ENCODE measurements at regions not wholly inside any gene's neighbourhood (a gene's known extent, or its start where the extent isn't known, plus 50 kb on each side); places are given as distances from the start of the nearest gene placed in this dataset.
"Not testable (repeated sequence)": the region's sequence is repeated elsewhere in the genome, so short reads cannot be mapped to it uniquely, and the experiment has no call there.

- TF ChIP-seq, protein P1, sequence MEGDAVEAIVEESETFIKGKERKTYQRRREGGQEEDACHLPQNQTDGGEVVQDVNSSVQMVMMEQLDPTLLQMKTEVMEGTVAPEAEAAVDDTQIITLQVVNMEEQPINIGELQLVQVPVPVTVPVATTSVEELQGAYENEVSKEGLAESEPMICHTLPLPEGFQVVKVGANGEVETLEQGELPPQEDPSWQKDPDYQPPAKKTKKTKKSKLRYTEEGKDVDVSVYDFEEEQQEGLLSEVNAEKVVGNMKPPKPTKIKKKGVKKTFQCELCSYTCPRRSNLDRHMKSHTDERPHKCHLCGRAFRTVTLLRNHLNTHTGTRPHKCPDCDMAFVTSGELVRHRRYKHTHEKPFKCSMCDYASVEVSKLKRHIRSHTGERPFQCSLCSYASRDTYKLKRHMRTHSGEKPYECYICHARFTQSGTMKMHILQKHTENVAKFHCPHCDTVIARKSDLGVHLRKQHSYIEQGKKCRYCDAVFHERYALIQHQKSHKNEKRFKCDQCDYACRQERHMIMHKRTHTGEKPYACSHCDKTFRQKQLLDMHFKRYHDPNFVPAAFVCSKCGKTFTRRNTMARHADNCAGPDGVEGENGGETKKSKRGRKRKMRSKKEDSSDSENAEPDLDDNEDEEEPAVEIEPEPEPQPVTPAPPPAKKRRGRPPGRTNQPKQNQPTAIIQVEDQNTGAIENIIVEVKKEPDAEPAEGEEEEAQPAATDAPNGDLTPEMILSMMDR (IDR thresholded peaks at IDR 0.05; ENCODE audit: control insufficient read depth, extremely low read depth, insufficient read depth), result no peak
- DNase-seq (ENCODE audit: low read depth), result no peak
- no peak overlapping the region for H3K4me3 ChIP-seq (ENCODE audit: low read depth, low read length)
Measured at GRCh38 chr5:50550993-50551392, 109.9 kb upstream of the EMB start.

- no peak for DNase-seq (ENCODE audit: low read depth)
- no peak overlapping the region for H3K4me3 ChIP-seq (ENCODE audit: low read depth, low read length)
- TF ChIP-seq, protein P1 (IDR thresholded peaks at IDR 0.05; ENCODE audit: control insufficient read depth, extremely low read depth, insufficient read depth), result no peak
Measured at GRCh38 chr5:50553560-50553984, 112.5 kb upstream of the EMB start.

GRCh38 chr5:50558640-50559039 lies 107.8 kb upstream of the PARP8 start:
- not testable (repeated sequence) for H3K4me3 ChIP-seq (ENCODE audit: low read depth, low read length); DNase-seq (ENCODE audit: low read depth)

- no peak for DNase-seq (ENCODE audit: low read depth)
- H3K4me3 ChIP-seq (ENCODE audit: low read depth, low read length), result no peak overlapping the region
- TF ChIP-seq, protein P1 (IDR thresholded peaks at IDR 0.05; ENCODE audit: control insufficient read depth, extremely low read depth, insufficient read depth), result no peak
Measured at GRCh38 chr5:50559955-50560354, 106.5 kb upstream of the PARP8 start.

- no peak overlapping the region for H3K4me3 ChIP-seq (ENCODE audit: low read depth, low read length)
- TF ChIP-seq, protein P1 (IDR thresholded peaks at IDR 0.05; ENCODE audit: control insufficient read depth, extremely low read depth, insufficient read depth), result no peak
- DNase-seq (ENCODE audit: low read depth), result peak; percentile 88
Measured at GRCh38 chr5:50562694-50563093, 103.7 kb upstream of the PARP8 start.

- peak; percentile 40 for DNase-seq (ENCODE audit: low read depth)
- no peak overlapping the region for H3K4me3 ChIP-seq (ENCODE audit: low read depth, low read length)
- TF ChIP-seq, protein P1 (IDR thresholded peaks at IDR 0.05; ENCODE audit: control insufficient read depth, extremely low read depth, insufficient read depth), result no peak
Measured at GRCh38 chr5:50564079-50564478, 102.4 kb upstream of the PARP8 start.

DNA sequence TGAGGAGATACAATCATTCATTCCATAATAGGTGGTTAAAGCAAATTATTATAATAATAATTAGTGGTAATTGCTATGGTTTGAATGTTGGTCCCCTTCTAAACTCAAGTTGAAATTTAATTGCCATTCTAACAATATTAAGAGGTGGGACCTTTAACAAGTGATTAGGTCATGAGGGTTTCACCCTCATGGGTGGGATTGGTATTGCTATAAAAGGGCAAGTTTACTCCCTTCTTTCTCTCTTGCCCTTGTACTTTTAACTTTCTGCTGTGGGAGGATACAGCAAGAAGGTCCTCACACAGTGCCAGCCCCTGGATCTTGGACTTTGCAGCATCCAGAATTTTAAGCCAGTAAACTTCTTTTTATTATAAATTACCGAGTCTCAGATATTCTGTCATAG lies 101.9 kb upstream of the PARP8 start:
- DNase-seq (ENCODE audit: low read depth), result no peak
- TF ChIP-seq, protein P1 (IDR thresholded peaks at IDR 0.05; ENCODE audit: control insufficient read depth, extremely low read depth, insufficient read depth), result no peak
- H3K4me3 ChIP-seq (ENCODE audit: low read depth, low read length), result no peak overlapping the region

Measured in LNCaP clone FGC (cell line).